ENCODE measurements at regions not wholly inside any gene's neighbourhood (a gene's known extent, or its start where the extent isn't known, plus 50 kb on each side); places are given as distances from the start of the nearest gene placed in this dataset.

GRCh38 chr7:25989140-25989705 lies 162.8 kb upstream of the NFE2L3 start:
- no peak for DNase-seq (ENCODE audit: insufficient read length, low spot score)
- FAIRE-seq: no peak
- no peak for TF ChIP-seq CTCF (IDR thresholded peaks at IDR 0.05; ENCODE audit: insufficient read depth, missing control alignments)

- FAIRE-seq (no peak), DNase-seq (ENCODE audit: insufficient read length, low spot score) (no peak)
- no peak for TF ChIP-seq CTCF (IDR thresholded peaks at IDR 0.05; ENCODE audit: insufficient read depth, missing control alignments)
Observed at GRCh38 chr7:25994433-25994994, 157.5 kb upstream of the NFE2L3 start.

- TF ChIP-seq CTCF (IDR thresholded peaks at IDR 0.05; ENCODE audit: insufficient read depth, missing control alignments): no peak
- FAIRE-seq: no peak
- DNase-seq (ENCODE audit: insufficient read length, low spot score): no peak
Observed at GRCh38 chr7:25995216-25995615, 156.8 kb upstream of the NFE2L3 start.

- peak; percentile 10 for TF ChIP-seq CTCF (IDR thresholded peaks at IDR 0.05; ENCODE audit: insufficient read depth, missing control alignments)
- DNase-seq (ENCODE audit: insufficient read length, low spot score): no peak
- no peak for FAIRE-seq
Observed at GRCh38 chr7:25996006-25996408, 156.0 kb upstream of the NFE2L3 start.

GRCh38 chr7:25998499-25998898 lies 153.5 kb upstream of the NFE2L3 start:
- no peak for FAIRE-seq
- no peak for DNase-seq (ENCODE audit: insufficient read length, low spot score)
- no peak for TF ChIP-seq CTCF (IDR thresholded peaks at IDR 0.05; ENCODE audit: insufficient read depth, missing control alignments)

GRCh38 chr7:26000841-26001240 lies 151.2 kb upstream of the NFE2L3 start:
- DNase-seq (ENCODE audit: insufficient read length, low spot score) (no peak), FAIRE-seq (no peak)
- no peak for TF ChIP-seq CTCF (IDR thresholded peaks at IDR 0.05; ENCODE audit: insufficient read depth, missing control alignments)

GRCh38 chr7:26001662-26002244 lies 150.2 kb upstream of the NFE2L3 start:
- DNase-seq (ENCODE audit: insufficient read length, low spot score) (no peak), FAIRE-seq (no peak)
- TF ChIP-seq CTCF (IDR thresholded peaks at IDR 0.05; ENCODE audit: insufficient read depth, missing control alignments): no peak

Data from D721Med (cell line).